H1 (cell line): ENCODE measurements at regions not wholly inside any gene's neighbourhood (a gene's known extent, or its start where the extent isn't known, plus 50 kb on each side); places are given as distances from the start of the nearest gene placed in this dataset.

ENCODE experiments used
- CTCF ChIA-PET: fragments of 300-600 bp; sonication (Branson Sonifier 250); formaldehyde crosslinking; loops from one replicate; lab custom pipeline; 2021; ENCODE audit not compliant: partially characterized antibody; lab: Charles Lee
- POLR2A ChIA-PET: fragments of 300-600 bp; sonication (Branson Sonifier 250); formaldehyde crosslinking; loops from one replicate; lab custom pipeline; 2021; ENCODE audit warnings: inconsistent platforms; ENCODE audit not compliant: partially characterized antibody; lab: Charles Lee
- DNase-seq, 2 experiments: peaks; one replicate each; pipeline versions ENCODE4 v3.0.0 to v3.0.0-alpha.2; 2010 to 2022; ENCODE audit warnings: low spot score in 2 of 2, low read depth in 1 of 2, mixed read lengths in 1 of 2
- FAIRE-seq: peaks from 2 replicates; lab custom pipeline; 2011; peaks lifted over from hg19 to GRCh38; lab: Jason Lieb, UNC
- H2AFZ ChIP-seq: 2 replicates; pipeline ENCODE4 v1.8.1; 2012; ENCODE audit warnings: low read length, inconsistent platforms
- H2AK5ac ChIP-seq: 2 replicates; pipeline ENCODE4 v1.6.1; 2013; ENCODE audit warnings: low read depth, low read length
- H2BK120ac ChIP-seq: replicated peaks from 2 replicates; pipeline ENCODE3; 2013; ENCODE audit warnings: low read depth, low read length, inconsistent platforms
- H2BK12ac ChIP-seq: 2 replicates; pipeline ENCODE4 v1.6.1; 2013; ENCODE audit warnings: low read depth, low read length
- H2BK15ac ChIP-seq: 2 replicates; pipeline ENCODE4 v1.6.1; 2013; ENCODE audit warnings: low read length
- H2BK20ac ChIP-seq: 2 replicates; pipeline ENCODE4 v1.6.1; 2013; ENCODE audit warnings: low read length
- H2BK5ac ChIP-seq: 2 replicates; pipeline ENCODE4 v1.6.1; 2013; ENCODE audit warnings: low read depth, low read length
- H3K14ac ChIP-seq: 2 replicates; pipeline ENCODE4 v1.6.1; 2013; ENCODE audit warnings: inconsistent platforms; ENCODE audit not compliant: insufficient read length
- H3K18ac ChIP-seq: 2 replicates; pipeline ENCODE4 v1.6.1; 2013; ENCODE audit warnings: low read length; ENCODE audit errors: extremely low read depth
- H3K23ac ChIP-seq: 2 replicates; pipeline ENCODE4 v1.6.1; 2013; ENCODE audit warnings: inconsistent platforms; ENCODE audit not compliant: insufficient read length
- H3K23me2 ChIP-seq: 2 replicates; pipeline ENCODE4 v1.6.1; 2013; ENCODE audit warnings: low read depth, low read length
- H3K27ac ChIP-seq: 2 replicates; pipeline ENCODE4 v1.6.1; 2011; ENCODE audit warnings: low read depth, low read length, inconsistent platforms
- H3K27me3 ChIP-seq, 4 experiments: replicated peaks in 1 of 4; 1 replicate in 1 of 4; 2 replicates in 3 of 4; pipeline versions ENCODE4 v1.6.1 to v1.8.1; 2011 to 2013; ENCODE audit warnings: low read length in 3 of 4, mild to moderate bottlenecking in 3 of 4, inconsistent platforms in 2 of 4, mixed read lengths in 2 of 4, moderate library complexity in 1 of 4; ENCODE audit not compliant: control insufficient read depth in 3 of 4, insufficient read depth in 3 of 4; ENCODE audit errors: extremely low read depth in 1 of 4
- H3K36me3 ChIP-seq, 4 experiments: 2 replicates each; pipeline versions ENCODE4 v1.6.1 to v1.8.1; 2011 to 2013; ENCODE audit warnings: mild to moderate bottlenecking in 4 of 4, low read length in 3 of 4, moderate library complexity in 2 of 4, control low read depth in 1 of 4, inconsistent platforms in 1 of 4; ENCODE audit not compliant: insufficient read depth in 4 of 4, control insufficient read depth in 2 of 4
- H3K4ac ChIP-seq: replicated peaks from 2 replicates; pipeline ENCODE3; 2013; ENCODE audit warnings: low read length, low read depth, mixed read lengths, inconsistent platforms; ENCODE audit not compliant: insufficient read length
- H3K4me1 ChIP-seq, 4 experiments: replicated peaks in 1 of 4; 1 replicate in 1 of 4; 2 replicates in 3 of 4; pipeline versions ENCODE4 v1.6.1 to v1.8.1; 2011 to 2013; ENCODE audit warnings: low read length in 3 of 4, inconsistent platforms in 2 of 4, mixed read lengths in 1 of 4; ENCODE audit not compliant: insufficient read depth in 4 of 4, control insufficient read depth in 3 of 4
- H3K4me2 ChIP-seq, 2 experiments: 2 replicates each; pipeline versions ENCODE4 v1.6.1 to v1.8.1; 2011 to 2013; ENCODE audit warnings: low read depth in 2 of 2, low read length in 2 of 2, control low read depth in 1 of 2, inconsistent platforms in 1 of 2, mild to moderate bottlenecking in 1 of 2; ENCODE audit not compliant: insufficient read depth in 1 of 2
- H3K4me3 ChIP-seq, 4 experiments: fragments of 200-600, 300-600 bp in 1 of 4; sonication (generic), shearing (Covaris generic), sonication (Bioruptor Twin) in 1 of 4; 2 replicates each; pipeline versions ENCODE4 v1.5.1 to v1.8.1; 2011 to 2016; ENCODE audit warnings: low read length in 4 of 4, low read depth in 3 of 4, control low read depth in 2 of 4, inconsistent platforms in 2 of 4, mild to moderate bottlenecking in 2 of 4, mixed read lengths in 1 of 4, moderate library complexity in 1 of 4; ENCODE audit not compliant: insufficient read depth in 2 of 4; ENCODE audit errors: extremely low read depth in 1 of 4
- H3K56ac ChIP-seq: replicated peaks from 2 replicates; pipeline ENCODE3; 2013; ENCODE audit warnings: low read depth, mild to moderate bottlenecking, mixed read lengths, low read length, inconsistent platforms; ENCODE audit not compliant: insufficient read length
- H3K79me1 ChIP-seq: 2 replicates; pipeline ENCODE4 v1.6.1; 2013; ENCODE audit warnings: low read depth, low read length, control low read depth
- H3K79me2 ChIP-seq, 2 experiments: 2 replicates each; pipeline versions ENCODE4 v1.6.1 to v1.8.1; 2012 to 2013; ENCODE audit warnings: low read length in 2 of 2, mild to moderate bottlenecking in 2 of 2, inconsistent platforms in 1 of 2; ENCODE audit not compliant: insufficient read depth in 2 of 2, control insufficient read depth in 1 of 2
- H3K9ac ChIP-seq, 4 experiments: replicated peaks in 1 of 4; 1 replicate in 1 of 4; 2 replicates in 3 of 4; pipeline versions ENCODE4 v1.6.1 to v1.8.1; 2011 to 2013; ENCODE audit warnings: low read depth in 3 of 4, low read length in 3 of 4, control low read depth in 2 of 4, mild to moderate bottlenecking in 2 of 4, moderate library complexity in 2 of 4, inconsistent platforms in 1 of 4; ENCODE audit errors: extremely low read depth in 1 of 4
- H3K9me3 ChIP-seq, 2 experiments: 2 replicates each; pipeline versions ENCODE4 v1.6.1 to v1.8.1; 2012 to 2013; ENCODE audit warnings: mild to moderate bottlenecking in 2 of 2, moderate library complexity in 2 of 2, control low read depth in 1 of 2, inconsistent platforms in 1 of 2, low read depth in 1 of 2, low read length in 1 of 2, mixed read lengths in 1 of 2; ENCODE audit not compliant: insufficient read depth in 2 of 2
- H4K20me1 ChIP-seq, 2 experiments: replicated peaks in 1 of 2; 2 replicates each; pipeline versions ENCODE3 to v1.8.1; 2011 to 2013; ENCODE audit warnings: inconsistent platforms in 2 of 2, low read length in 2 of 2, mild to moderate bottlenecking in 1 of 2; ENCODE audit not compliant: insufficient read depth in 2 of 2, control insufficient read depth in 1 of 2
- H4K5ac ChIP-seq: 2 replicates; pipeline ENCODE4 v1.6.1; 2013; ENCODE audit warnings: low read length, low read depth, mixed read lengths, inconsistent platforms; ENCODE audit not compliant: insufficient read length
- H4K8ac ChIP-seq: 2 replicates; pipeline ENCODE4 v1.8.0; 2013; ENCODE audit warnings: mild to moderate bottlenecking, moderate library complexity, low read length, inconsistent platforms; ENCODE audit not compliant: insufficient read depth; ENCODE audit errors: extremely low read depth
- H4K91ac ChIP-seq: replicated peaks from 2 replicates; pipeline ENCODE3; 2013; ENCODE audit warnings: low read length, mixed read lengths, inconsistent platforms; ENCODE audit not compliant: insufficient read length
- ASH2L ChIP-seq: fragments of 200-600, 300-600 bp; sonication (generic); IDR thresholded peaks from one replicate; pipeline ENCODE4 v1.7.1; 2017; ENCODE audit warnings: low read length
- BACH1 ChIP-seq: IDR thresholded peaks from 2 replicates; pipeline ENCODE4 v1.6.1; 2012; ENCODE audit warnings: low read length, improper control_type of control experiment
- CBX5 ChIP-seq: fragments of 300-800, 300-1000 bp; sonication (generic); IDR thresholded peaks from 2 replicates; pipeline ENCODE4 v1.7.1; 2016; ENCODE audit warnings: antibody characterized with exemption, low read length, low read depth
- E2F6 ChIP-seq: IDR thresholded peaks from 2 replicates; pipeline ENCODE4 v1.6.1; 2012; ENCODE audit warnings: inconsistent platforms
- EP300 ChIP-seq, 2 experiments: IDR thresholded peaks; 1 replicate in 1 of 2; 2 replicates in 1 of 2; pipeline ENCODE4 v1.6.1; 2011 to 2012; ENCODE audit warnings: low read depth in 2 of 2, low read length in 2 of 2, mild to moderate bottlenecking in 2 of 2, borderline replicate concordance in 1 of 2, inconsistent platforms in 1 of 2, moderate library complexity in 1 of 2
- JUN ChIP-seq: IDR thresholded peaks from 2 replicates; pipeline ENCODE4 v1.6.1; 2011; ENCODE audit warnings: low read depth, mild to moderate bottlenecking, improper control_type of control experiment, low read length
- KDM5A ChIP-seq: fragments of 200-600 bp; IDR thresholded peaks from 2 replicates; pipeline ENCODE4 v1.7.1; 2012; ENCODE audit warnings: mild to moderate bottlenecking, low read length, inconsistent platforms, mixed read lengths
- SP1 ChIP-seq: IDR thresholded peaks from 2 replicates; pipeline ENCODE4 v1.6.1; 2011; ENCODE audit warnings: low read depth, low read length
- SRF ChIP-seq: IDR thresholded peaks from 2 replicates; pipeline ENCODE4 v1.6.1; 2011; ENCODE audit warnings: mild to moderate bottlenecking, low read depth, low read length, moderate library complexity
- SUZ12 ChIP-seq: fragments of 200-600 bp; sonication (generic); IDR thresholded peaks from 2 replicates; pipeline ENCODE4 v1.6.1; 2012; ENCODE audit warnings: mild to moderate bottlenecking, inconsistent platforms, low read length, moderate library complexity, mixed read lengths
- TBP ChIP-seq: IDR thresholded peaks from 2 replicates; pipeline ENCODE4 v1.6.1; 2011; ENCODE audit warnings: low read depth, low read length, improper control_type of control experiment
- TEAD4 ChIP-seq: IDR thresholded peaks from 2 replicates; pipeline ENCODE4 v1.6.1; 2012; ENCODE audit warnings: low read depth, low read length, inconsistent platforms, mixed read lengths
- WGBS, 2 experiments: shearing (Covaris generic) in 1 of 2; methylation state at CpG; one replicate each; pipeline versions ENCODE4 v1.1.6 to v1.1.7; 2013 to 2015; ENCODE audit warnings: low lambda C conversion rate in 2 of 2, mixed read lengths in 2 of 2, inconsistent platforms in 1 of 2, low coverage in 1 of 2, missing lambda C conversion rate in 1 of 2; ENCODE audit not compliant: insufficient replicate concordance in 2 of 2, insufficient coverage in 1 of 2, insufficient read length in 1 of 2; ENCODE audit errors: extremely low coverage in 1 of 2, missing lambda C conversion rate in 1 of 2; 5-methylcytosine and 5-hydroxymethylcytosine counted together
- TF ChIP-seq, protein P1 (sequence below), 3 experiments: IDR thresholded peaks; 1 replicate in 2 of 3; 2 replicates in 1 of 3; pipeline versions ENCODE4 v1.5.1 to v1.6.1; 2011; ENCODE audit warnings: low read length in 3 of 3, mild to moderate bottlenecking in 3 of 3, inconsistent platforms in 2 of 3, low read depth in 1 of 3, moderate library complexity in 1 of 3; ENCODE audit not compliant: insufficient read depth in 1 of 3; ENCODE audit errors: control extremely low read depth in 1 of 3

- DNase-seq (no peak), FAIRE-seq (no peak)
- no peaks in the 10 kb centered on the region for H3K4me1 ChIP-seq
- no peaks in the 10 kb centered on the region for H3K23me2 ChIP-seq
- H3K23ac ChIP-seq = no peak overlapping the region
- no peaks in the 10 kb centered on the region for H3K27me3 ChIP-seq
- no peak overlapping the region for H2BK5ac ChIP-seq
- H3K36me3 ChIP-seq = no peaks in the 10 kb centered on the region
- no peak overlapping the region for H3K4me3 ChIP-seq
- H3K4ac ChIP-seq = no peak overlapping the region
- H3K56ac ChIP-seq = no peak overlapping the region
- no peak overlapping the region for H3K14ac ChIP-seq
- H2BK120ac ChIP-seq = no peak overlapping the region
- H2BK15ac ChIP-seq = no peak overlapping the region
- no peak overlapping the region for H3K9ac ChIP-seq
- H2BK20ac ChIP-seq = no peak overlapping the region
- WGBS, 2 experiments = 100% methylated on average over 1 of the region's 1 CpG; no CpG with 5 or more reads in 1 of the 2 experiments
- no peak overlapping the region for H2BK12ac ChIP-seq
- H3K79me1 ChIP-seq = no peaks in the 10 kb centered on the region
- H3K18ac ChIP-seq = no peak overlapping the region
- H3K79me2 ChIP-seq = no peaks in the 10 kb centered on the region
- H2AK5ac ChIP-seq = no peak overlapping the region
- H4K5ac ChIP-seq = no peak overlapping the region
- no peak overlapping the region for H3K4me2 ChIP-seq
- no peak overlapping the region for H4K91ac ChIP-seq
- H3K9me3 ChIP-seq = no peaks in the 10 kb centered on the region
- no peak overlapping the region for H3K27ac ChIP-seq
- no peak overlapping the region for H4K8ac ChIP-seq
- CTCF ChIA-PET = interaction anchor here (0.7 to 1.1 kb wide), 3 partner anchors 71 to 1163 kb away, joined by 3 to 4 read pairs (median 4); no protein-coding TSS in a partner anchor
- no peaks in the 10 kb centered on the region for H4K20me1 ChIP-seq
- H2AFZ ChIP-seq = no peak overlapping the region
- POLR2A ChIA-PET = no interaction called here
- TF ChIP-seq SUZ12 = no peak
- TF ChIP-seq KDM5A = no peak
- no peak for TF ChIP-seq E2F6
- no peak for TF ChIP-seq TEAD4
- no peak for TF ChIP-seq ASH2L
- TF ChIP-seq SRF = no peak
- no peak for TF ChIP-seq TBP
- TF ChIP-seq CBX5 = no peak
- TF ChIP-seq, protein P1, sequence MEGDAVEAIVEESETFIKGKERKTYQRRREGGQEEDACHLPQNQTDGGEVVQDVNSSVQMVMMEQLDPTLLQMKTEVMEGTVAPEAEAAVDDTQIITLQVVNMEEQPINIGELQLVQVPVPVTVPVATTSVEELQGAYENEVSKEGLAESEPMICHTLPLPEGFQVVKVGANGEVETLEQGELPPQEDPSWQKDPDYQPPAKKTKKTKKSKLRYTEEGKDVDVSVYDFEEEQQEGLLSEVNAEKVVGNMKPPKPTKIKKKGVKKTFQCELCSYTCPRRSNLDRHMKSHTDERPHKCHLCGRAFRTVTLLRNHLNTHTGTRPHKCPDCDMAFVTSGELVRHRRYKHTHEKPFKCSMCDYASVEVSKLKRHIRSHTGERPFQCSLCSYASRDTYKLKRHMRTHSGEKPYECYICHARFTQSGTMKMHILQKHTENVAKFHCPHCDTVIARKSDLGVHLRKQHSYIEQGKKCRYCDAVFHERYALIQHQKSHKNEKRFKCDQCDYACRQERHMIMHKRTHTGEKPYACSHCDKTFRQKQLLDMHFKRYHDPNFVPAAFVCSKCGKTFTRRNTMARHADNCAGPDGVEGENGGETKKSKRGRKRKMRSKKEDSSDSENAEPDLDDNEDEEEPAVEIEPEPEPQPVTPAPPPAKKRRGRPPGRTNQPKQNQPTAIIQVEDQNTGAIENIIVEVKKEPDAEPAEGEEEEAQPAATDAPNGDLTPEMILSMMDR (IDR thresholded peaks at IDR 0.05; ENCODE audit: control extremely low read depth in 1 of 3, insufficient read depth in 1 of 3, low read depth in 1 of 3, low read length in 3 of 3) = no peak
- no peak for TF ChIP-seq SP1
- no peak for TF ChIP-seq BACH1
- TF ChIP-seq EP300 (IDR thresholded peaks at IDR 0.05; ENCODE audit: borderline replicate concordance in 1 of 2, low read depth in 2 of 2, low read length in 2 of 2) = no peak
- TF ChIP-seq JUN = no peak
Measured at GRCh38 chr1:87913361-87913760, 584.7 kb downstream of the LMO4 start.
